HL-60 (cell line): ENCODE measurements at regions not wholly inside any gene's neighbourhood (a gene's known extent, or its start where the extent isn't known, plus 50 kb on each side); places are given as distances from the start of the nearest gene placed in this dataset.

Experiments
- DNase-seq, 2 experiments: peaks; one replicate each; pipeline ENCODE4 v3.0.0-alpha.2; 2010 to 2020; ENCODE audit warnings: low read depth in 1 of 2, low spot score in 1 of 2
- H3K27ac ChIP-seq: fragments of 250-450 bp; sonication (Bioruptor Pico); replicated peaks from 2 replicates; pipeline ENCODE4 v1.5.1; 2020; ENCODE audit warnings: mild to moderate bottlenecking, moderate library complexity
- H3K27me3 ChIP-seq: fragments of 250-450 bp; sonication (Bioruptor Pico); 2 replicates; pipeline ENCODE4 v1.5.1; 2021; ENCODE audit warnings: mild to moderate bottlenecking, moderate library complexity; ENCODE audit not compliant: insufficient read depth, poor library complexity, severe bottlenecking
- H3K4me3 ChIP-seq: replicated peaks from 2 replicates; pipeline ENCODE4 v1.5.1; 2011; ENCODE audit warnings: mild to moderate bottlenecking, control low read depth, low read length; ENCODE audit not compliant: insufficient read depth
- GABPA ChIP-seq: IDR thresholded peaks from 2 replicates; pipeline ENCODE4 v1.6.1; 2012; ENCODE audit warnings: low read depth
- POLR2AphosphoS5 ChIP-seq: IDR thresholded peaks from 2 replicates; pipeline ENCODE4 v1.6.1; 2012; ENCODE audit warnings: low read depth
- SPI1 ChIP-seq: IDR thresholded peaks from 2 replicates; pipeline ENCODE4 v1.6.1; 2012; ENCODE audit warnings: low read depth, mild to moderate bottlenecking, borderline replicate concordance
- TF ChIP-seq, protein P1 (sequence below): IDR thresholded peaks from 2 replicates; pipeline ENCODE4 v1.6.1; 2012; ENCODE audit warnings: low read depth; ENCODE audit not compliant: insufficient replicate concordance
- TF ChIP-seq, protein P2 (sequence below): IDR thresholded peaks from one replicate; pipeline ENCODE4 v1.5.1; 2011; ENCODE audit warnings: low read length, control low read depth, inconsistent platforms; ENCODE audit not compliant: insufficient read depth

DNA sequence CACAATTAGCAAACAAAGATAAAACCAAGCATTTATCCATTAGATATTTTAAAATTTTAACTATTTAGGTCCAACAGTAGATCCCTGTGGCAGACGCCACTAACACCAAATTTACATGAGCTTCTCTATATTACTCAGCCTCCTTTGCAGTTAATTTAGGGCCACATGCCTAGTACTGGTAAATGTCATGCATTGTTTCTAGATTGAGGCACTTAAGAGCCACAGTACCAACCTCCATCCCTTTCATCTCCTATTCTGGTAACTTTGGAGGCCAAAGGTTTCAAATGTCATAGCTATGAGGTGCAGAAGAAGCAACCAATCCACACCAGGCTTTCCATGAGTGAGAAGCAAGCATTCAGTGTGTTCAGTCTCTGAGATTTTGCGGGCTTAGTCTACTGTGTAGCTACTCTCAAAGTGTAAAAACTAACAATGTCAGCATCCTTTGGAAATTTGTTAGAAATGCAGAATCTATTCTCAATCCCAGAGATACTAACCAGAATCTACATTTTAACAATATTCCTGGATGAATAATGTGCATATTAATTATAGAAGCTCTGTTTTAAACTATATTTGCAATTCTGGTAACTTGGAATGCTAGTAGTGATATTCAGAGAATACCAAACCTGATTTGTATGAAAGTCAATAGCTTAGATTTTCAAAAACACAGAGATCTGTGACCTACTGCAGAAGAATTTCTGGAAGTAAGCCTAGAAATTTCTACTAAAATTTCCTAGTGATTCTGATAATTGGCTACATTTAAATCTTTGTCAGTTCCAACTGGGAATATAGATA lies 206.3 kb upstream of the CD96 start:
- no peaks in the 10 kb centered on the region for H3K27me3 ChIP-seq
- DNase-seq: no peak
- H3K4me3 ChIP-seq: no peak overlapping the region
- H3K27ac ChIP-seq: no peak overlapping the region
- TF ChIP-seq, protein P1, sequence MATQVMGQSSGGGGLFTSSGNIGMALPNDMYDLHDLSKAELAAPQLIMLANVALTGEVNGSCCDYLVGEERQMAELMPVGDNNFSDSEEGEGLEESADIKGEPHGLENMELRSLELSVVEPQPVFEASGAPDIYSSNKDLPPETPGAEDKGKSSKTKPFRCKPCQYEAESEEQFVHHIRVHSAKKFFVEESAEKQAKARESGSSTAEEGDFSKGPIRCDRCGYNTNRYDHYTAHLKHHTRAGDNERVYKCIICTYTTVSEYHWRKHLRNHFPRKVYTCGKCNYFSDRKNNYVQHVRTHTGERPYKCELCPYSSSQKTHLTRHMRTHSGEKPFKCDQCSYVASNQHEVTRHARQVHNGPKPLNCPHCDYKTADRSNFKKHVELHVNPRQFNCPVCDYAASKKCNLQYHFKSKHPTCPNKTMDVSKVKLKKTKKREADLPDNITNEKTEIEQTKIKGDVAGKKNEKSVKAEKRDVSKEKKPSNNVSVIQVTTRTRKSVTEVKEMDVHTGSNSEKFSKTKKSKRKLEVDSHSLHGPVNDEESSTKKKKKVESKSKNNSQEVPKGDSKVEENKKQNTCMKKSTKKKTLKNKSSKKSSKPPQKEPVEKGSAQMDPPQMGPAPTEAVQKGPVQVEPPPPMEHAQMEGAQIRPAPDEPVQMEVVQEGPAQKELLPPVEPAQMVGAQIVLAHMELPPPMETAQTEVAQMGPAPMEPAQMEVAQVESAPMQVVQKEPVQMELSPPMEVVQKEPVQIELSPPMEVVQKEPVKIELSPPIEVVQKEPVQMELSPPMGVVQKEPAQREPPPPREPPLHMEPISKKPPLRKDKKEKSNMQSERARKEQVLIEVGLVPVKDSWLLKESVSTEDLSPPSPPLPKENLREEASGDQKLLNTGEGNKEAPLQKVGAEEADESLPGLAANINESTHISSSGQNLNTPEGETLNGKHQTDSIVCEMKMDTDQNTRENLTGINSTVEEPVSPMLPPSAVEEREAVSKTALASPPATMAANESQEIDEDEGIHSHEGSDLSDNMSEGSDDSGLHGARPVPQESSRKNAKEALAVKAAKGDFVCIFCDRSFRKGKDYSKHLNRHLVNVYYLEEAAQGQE: no peak
- no peak for TF ChIP-seq POLR2AphosphoS5
- TF ChIP-seq, protein P2, sequence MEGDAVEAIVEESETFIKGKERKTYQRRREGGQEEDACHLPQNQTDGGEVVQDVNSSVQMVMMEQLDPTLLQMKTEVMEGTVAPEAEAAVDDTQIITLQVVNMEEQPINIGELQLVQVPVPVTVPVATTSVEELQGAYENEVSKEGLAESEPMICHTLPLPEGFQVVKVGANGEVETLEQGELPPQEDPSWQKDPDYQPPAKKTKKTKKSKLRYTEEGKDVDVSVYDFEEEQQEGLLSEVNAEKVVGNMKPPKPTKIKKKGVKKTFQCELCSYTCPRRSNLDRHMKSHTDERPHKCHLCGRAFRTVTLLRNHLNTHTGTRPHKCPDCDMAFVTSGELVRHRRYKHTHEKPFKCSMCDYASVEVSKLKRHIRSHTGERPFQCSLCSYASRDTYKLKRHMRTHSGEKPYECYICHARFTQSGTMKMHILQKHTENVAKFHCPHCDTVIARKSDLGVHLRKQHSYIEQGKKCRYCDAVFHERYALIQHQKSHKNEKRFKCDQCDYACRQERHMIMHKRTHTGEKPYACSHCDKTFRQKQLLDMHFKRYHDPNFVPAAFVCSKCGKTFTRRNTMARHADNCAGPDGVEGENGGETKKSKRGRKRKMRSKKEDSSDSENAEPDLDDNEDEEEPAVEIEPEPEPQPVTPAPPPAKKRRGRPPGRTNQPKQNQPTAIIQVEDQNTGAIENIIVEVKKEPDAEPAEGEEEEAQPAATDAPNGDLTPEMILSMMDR: no peak
- no peak for TF ChIP-seq GABPA

DNA sequence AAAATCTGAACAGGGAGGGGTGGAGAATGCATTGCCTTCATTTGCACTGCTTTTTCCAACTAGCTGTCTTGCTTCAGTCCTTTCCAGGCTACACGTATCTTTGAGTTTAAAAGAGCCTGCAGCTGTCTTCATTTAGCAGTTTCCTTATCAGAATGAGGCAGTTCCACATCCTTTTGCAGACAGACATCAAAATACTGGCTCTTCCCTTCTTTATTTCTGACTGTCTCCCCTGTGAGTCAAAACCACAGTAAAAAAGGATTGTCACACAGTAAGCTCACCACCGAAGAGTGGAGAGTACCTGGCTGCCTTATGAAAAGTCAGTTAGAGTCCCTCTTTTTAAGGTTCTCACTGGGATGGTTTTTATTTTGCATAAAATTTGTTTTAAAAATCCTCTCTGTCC lies 205.5 kb upstream of the CD96 start:
- H3K4me3 ChIP-seq: no peak overlapping the region
- no peaks in the 10 kb centered on the region for H3K27me3 ChIP-seq
- no peak overlapping the region for H3K27ac ChIP-seq
- no peak for DNase-seq
- TF ChIP-seq, protein P2: no peak
- no peak for TF ChIP-seq POLR2AphosphoS5
- TF ChIP-seq, protein P1: no peak
- TF ChIP-seq SPI1: no peak
- no peak for TF ChIP-seq GABPA

DNA sequence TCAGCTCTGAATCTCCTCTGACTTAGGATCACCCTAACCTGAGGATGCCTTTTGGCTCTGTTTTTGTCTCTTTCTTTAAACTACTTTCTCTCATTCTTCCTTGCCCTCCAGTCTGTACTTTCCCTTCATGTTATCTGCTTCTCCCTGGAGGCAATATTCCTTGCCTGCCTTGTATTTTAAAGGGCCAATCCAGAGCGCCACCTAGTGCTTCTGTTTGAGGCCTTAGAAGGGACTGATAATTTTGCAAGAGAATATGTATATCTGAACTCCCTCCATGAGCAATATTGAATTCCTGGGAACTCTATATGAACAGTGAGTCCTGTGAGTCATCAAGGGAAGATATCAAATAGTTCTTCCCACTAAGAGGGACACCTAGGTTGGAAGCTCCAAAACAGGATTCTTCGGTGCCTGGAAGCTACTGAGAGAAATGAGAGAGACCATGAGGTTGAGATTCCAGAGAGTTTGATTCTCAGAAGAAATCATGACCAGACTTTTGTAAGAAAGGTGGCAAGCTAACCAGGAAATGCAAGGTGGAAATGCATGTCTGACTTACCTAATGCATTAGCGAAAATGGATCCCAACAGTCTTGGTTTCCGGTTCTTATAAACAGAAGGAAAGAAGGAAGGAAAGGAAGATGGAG lies 203.8 kb upstream of the CD96 start:
- TF ChIP-seq, protein P2: peak; percentile 19
- TF ChIP-seq, protein P1: no peak
- peak in 1 of 2 experiments; percentile 21 for DNase-seq
- Histone ChIP-seq H3K4me3 (no peak overlapping the region), H3K27me3 (no peaks in the 10 kb centered on the region), H3K27ac (no peak overlapping the region)
